Activated naive CD8-positive, alpha-beta T cell (primary cell): ENCODE measurements at regions not wholly inside any gene's neighbourhood (a gene's known extent, or its start where the extent isn't known, plus 50 kb on each side); places are given as distances from the start of the nearest gene placed in this dataset.
"Not testable (repeated sequence)": the region's sequence is repeated elsewhere in the genome, so short reads cannot be mapped to it uniquely, and the experiment has no call there.

Source experiments
- H3K27ac Mint-ChIP-seq: one replicate; pipeline ENCODE4 v1.8.0; 2021; ENCODE audit warnings: mixed read lengths
- H3K27me3 Mint-ChIP-seq: one replicate; pipeline ENCODE4 v1.8.0; 2021; ENCODE audit warnings: mixed read lengths
- H3K36me3 Mint-ChIP-seq: one replicate; pipeline ENCODE4 v1.8.0; 2021; ENCODE audit warnings: mixed read lengths
- H3K4me1 Mint-ChIP-seq: one replicate; pipeline ENCODE4 v1.8.0; 2021; ENCODE audit warnings: low read depth, mixed read lengths
- H3K4me3 Mint-ChIP-seq: one replicate; pipeline ENCODE4 v1.8.0; 2021; ENCODE audit warnings: mild to moderate bottlenecking, mixed read lengths
- H3K9me3 Mint-ChIP-seq: one replicate; pipeline ENCODE4 v1.8.0; 2021; ENCODE audit warnings: low read depth, mixed read lengths

DNA sequence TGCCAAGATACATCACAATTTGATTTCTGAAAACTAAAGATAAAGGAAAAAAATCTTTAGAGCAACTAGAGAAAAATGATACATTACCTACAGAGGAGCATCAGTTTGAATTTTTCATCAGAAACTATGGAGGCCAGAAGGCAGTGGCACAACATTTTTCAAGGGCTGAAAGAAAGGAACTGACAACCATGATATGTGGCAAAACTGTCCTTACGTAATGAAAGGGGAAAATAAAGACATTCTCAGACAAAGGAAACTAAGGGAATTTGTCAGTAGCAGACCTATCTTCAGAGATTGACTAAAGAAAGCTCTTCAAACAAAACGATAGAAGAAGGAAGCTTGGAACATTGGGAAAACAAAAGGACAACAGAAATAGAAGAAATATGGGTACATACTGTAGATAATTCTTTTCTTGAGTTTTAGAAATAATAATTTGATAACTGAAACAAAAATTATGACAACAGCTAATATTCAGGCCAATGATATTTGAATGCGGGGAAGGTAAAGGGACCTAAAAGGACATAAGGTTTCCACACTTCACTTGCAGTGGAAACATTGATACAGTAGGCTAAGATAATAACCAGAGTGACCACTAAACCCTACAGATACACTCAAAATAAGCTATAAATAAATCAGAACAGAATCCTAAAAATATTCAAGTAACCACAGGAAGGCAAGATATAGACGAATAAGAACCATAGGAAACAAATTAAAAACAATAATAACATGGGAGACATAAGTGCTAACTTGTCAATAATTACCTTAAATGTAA, 70.0 kb upstream of the NPAS2 start:
- Mint-ChIP-seq H3K27ac (no peak overlapping the region), H3K9me3 (peaks cover 7% of the 10 kb centered on the region), H3K4me3 (no peak overlapping the region), H3K4me1 (peaks cover 17% of the 10 kb centered on the region), H3K27me3 (peaks cover 3% of the 10 kb centered on the region), H3K36me3 (no peaks in the 10 kb centered on the region)

DNA sequence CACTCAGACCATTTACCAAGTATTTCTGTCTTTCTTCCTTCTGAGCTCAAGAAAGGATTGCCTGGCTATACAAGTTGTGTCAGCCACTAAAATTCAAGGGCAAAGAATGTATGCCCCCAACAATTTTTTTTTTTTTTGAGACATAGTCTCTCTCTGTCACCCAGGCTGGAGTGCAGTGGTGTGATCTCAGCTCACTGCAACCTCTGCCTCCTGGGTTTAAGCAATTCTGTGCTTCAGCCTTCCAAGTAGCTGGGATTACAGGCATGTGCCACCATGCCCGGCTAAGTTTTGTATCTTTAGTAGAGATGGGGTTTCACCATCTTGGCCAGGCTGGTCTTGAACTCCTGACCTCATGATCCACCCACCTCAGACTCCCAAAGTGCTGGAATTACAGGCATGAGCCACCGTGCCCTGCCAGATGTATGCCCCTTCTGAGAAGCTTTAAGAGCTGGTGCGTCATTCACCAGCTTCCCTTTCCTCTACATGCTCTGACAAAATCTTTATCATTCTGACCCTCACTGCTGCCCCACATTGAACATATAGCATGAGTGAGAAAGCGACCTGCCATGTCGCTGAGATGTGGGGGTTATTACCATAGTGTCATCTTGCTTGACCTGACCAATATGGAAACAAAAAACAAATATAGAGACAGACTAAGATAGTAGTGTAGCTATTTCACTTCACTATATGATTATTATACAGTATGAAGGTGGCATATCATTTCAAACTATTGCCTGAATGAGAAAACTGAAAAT, 67.9 kb upstream of the NPAS2 start:
- not testable (repeated sequence) for H3K27ac Mint-ChIP-seq, H3K27me3 Mint-ChIP-seq, H3K4me3 Mint-ChIP-seq, H3K9me3 Mint-ChIP-seq, H3K36me3 Mint-ChIP-seq
- H3K4me1 Mint-ChIP-seq: peaks cover 17% of the 10 kb centered on the region

DNA sequence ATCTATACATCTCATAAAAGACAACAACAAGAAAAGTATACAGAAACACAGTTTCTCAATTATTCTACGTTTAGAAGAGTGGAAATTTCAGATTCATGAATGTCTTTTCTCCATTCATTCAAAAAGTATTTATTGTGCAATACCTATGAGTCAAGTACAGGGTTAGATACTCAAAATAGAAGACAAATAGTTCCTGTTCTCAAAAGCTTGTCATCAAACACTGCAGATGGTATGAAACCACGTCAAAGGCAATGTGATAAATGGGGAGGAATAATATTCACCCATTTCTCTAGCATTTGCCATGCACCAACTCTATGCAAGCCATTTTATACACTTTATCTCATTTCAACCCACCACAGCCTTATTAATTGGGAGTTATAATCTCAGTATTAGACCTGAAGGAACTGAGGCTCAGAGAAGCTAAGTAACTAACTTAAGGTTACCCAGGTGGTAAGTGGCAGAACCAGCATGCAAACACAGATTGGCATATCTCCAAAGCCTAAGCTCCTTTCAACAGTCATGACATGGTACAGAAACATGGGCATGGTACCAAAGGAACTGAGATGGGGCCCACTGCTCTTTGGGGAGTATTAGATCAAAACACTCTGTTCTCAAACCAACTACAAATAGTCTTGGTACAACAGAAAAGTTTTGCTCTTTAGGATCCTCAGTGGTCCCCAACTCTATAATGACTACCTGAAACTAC, 67.2 kb upstream of the NPAS2 start:
- peaks cover 7% of the 10 kb centered on the region for H3K9me3 Mint-ChIP-seq
- peaks cover 3% of the 10 kb centered on the region for H3K27me3 Mint-ChIP-seq
- H3K4me3 Mint-ChIP-seq: no peak overlapping the region
- no peaks in the 10 kb centered on the region for H3K36me3 Mint-ChIP-seq
- H3K4me1 Mint-ChIP-seq: peaks cover 14% of the 10 kb centered on the region
- no peak overlapping the region for H3K27ac Mint-ChIP-seq

DNA sequence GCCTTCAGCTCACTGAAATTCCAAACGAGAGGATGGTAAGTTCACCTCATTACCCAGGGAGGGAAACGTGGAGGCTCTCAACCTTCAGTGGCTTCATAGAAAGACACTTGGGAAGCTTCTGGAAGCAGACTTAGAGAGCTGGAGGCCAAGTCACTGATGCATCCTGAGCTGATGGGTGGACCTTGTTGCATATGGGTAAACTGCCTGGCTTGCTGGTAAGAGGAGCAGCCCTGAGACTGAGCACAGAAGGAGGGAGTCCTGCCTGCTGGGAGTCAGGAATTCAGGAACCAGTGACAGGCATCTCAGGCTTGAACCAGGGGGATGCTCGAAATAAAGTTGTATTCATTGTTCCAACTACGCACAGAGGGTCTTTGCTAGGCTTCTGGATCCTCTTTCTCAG, 66.5 kb upstream of the NPAS2 start:
- H3K4me1 Mint-ChIP-seq: peaks cover 9% of the 10 kb centered on the region
- H3K27me3 Mint-ChIP-seq: peaks cover 3% of the 10 kb centered on the region
- H3K27ac Mint-ChIP-seq: no peak overlapping the region

DNA sequence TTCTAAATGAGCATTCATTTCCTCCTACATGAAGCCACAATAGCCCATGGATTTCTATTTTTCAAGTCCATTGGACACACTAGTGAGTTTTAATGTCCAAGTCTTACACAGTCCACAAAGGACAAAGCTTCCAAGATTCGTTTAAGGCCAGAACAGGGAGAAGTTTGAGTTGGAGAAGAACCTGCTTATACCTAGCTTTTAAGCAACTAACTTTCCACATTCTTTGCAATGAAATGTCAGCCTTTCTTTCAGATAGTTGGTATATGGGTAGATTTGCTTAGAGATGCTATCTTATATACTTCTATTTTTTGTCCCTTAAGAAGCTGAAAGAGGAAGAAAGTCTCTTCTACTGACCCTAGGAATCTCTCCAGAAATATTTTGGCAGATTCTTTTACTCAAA, 66.1 kb upstream of the NPAS2 start:
- Mint-ChIP-seq H3K36me3 (peaks cover 4% of the 10 kb centered on the region), H3K4me3 (no peak overlapping the region), H3K27me3 (peaks cover 3% of the 10 kb centered on the region), H3K9me3 (peaks cover 7% of the 10 kb centered on the region), H3K27ac (no peak overlapping the region), H3K4me1 (peaks cover 9% of the 10 kb centered on the region)

More for the DNA sequence above, 66.5 kb upstream of the NPAS2 start:
- Mint-ChIP-seq H3K9me3 (peaks cover 7% of the 10 kb centered on the region), H3K36me3 (peaks cover under 1% of the 10 kb centered on the region), H3K4me3 (no peak overlapping the region)

DNA sequence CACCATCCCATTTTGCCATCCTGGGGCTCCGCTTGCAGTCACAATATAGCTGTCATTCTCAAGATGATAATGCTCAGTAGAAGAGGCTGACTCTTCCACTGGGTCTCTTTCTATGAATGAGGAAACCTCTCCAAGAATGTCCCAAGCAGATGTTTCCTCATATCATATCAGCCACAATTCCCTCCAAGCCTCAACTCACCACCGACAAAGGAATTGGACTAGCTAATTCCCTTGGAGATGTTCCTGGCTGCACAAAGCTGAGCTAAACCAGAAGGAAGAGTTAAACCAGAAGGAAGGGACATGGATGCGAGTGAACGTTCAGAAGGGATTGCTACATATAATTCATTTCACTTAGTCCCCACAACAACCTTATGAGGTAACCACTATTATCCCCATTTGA, 65.0 kb upstream of the NPAS2 start:
- peaks cover 3% of the 10 kb centered on the region for H3K27me3 Mint-ChIP-seq
- no peak overlapping the region for H3K27ac Mint-ChIP-seq
- H3K36me3 Mint-ChIP-seq: peaks cover 4% of the 10 kb centered on the region
- no peak overlapping the region for H3K4me3 Mint-ChIP-seq
- peaks cover 9% of the 10 kb centered on the region for H3K4me1 Mint-ChIP-seq
- peaks cover 7% of the 10 kb centered on the region for H3K9me3 Mint-ChIP-seq

DNA sequence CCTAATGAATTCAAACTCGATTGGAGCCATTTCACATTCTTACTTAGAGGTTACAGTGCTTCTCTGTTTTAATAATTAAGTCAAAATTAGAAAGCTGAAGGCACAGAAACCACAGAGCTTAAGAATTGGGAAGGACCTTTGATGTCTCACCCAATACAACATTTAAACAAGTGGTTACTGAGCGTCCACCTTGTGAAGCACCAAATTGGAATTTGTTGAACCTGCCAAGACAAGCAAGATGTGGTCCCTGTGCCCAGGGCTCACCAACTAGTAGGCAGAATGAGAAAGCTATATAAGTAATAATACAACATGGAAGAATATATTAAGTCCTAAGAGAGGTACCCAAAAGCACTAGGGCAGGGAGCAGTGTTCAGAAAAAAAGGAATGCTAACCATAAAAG, 64.5 kb upstream of the NPAS2 start:
- Mint-ChIP-seq H3K36me3 (peaks cover 4% of the 10 kb centered on the region), H3K27ac (no peak overlapping the region), H3K9me3 (peaks cover 2% of the 10 kb centered on the region), H3K4me1 (peaks cover 9% of the 10 kb centered on the region), H3K4me3 (no peak overlapping the region), H3K27me3 (peaks cover 3% of the 10 kb centered on the region)

DNA sequence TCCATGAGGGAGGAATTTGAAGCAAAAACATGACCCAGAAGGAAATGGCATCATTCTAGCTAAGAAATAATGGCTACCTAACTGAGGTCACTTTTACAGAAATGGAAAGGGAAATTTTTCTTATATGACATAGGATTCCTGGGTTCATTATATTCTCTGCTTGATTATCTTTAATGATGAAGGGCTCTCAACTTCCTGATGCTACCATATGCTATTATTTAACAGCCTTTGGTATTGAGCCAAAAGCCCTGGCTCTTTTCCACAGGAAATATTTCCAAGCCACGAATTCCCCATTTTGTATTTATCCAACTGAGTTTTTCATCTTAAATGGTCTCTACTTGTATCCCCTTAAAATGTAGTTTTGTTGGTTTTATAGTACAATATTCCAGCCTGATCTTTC, 63.2 kb upstream of the NPAS2 start:
- H3K27me3 Mint-ChIP-seq: peaks cover 1% of the 10 kb centered on the region
- H3K4me1 Mint-ChIP-seq: peaks cover 9% of the 10 kb centered on the region
- no peaks in the 10 kb centered on the region for H3K9me3 Mint-ChIP-seq
- peaks cover 4% of the 10 kb centered on the region for H3K36me3 Mint-ChIP-seq
- no peak overlapping the region for H3K4me3 Mint-ChIP-seq
- no peak overlapping the region for H3K27ac Mint-ChIP-seq

DNA sequence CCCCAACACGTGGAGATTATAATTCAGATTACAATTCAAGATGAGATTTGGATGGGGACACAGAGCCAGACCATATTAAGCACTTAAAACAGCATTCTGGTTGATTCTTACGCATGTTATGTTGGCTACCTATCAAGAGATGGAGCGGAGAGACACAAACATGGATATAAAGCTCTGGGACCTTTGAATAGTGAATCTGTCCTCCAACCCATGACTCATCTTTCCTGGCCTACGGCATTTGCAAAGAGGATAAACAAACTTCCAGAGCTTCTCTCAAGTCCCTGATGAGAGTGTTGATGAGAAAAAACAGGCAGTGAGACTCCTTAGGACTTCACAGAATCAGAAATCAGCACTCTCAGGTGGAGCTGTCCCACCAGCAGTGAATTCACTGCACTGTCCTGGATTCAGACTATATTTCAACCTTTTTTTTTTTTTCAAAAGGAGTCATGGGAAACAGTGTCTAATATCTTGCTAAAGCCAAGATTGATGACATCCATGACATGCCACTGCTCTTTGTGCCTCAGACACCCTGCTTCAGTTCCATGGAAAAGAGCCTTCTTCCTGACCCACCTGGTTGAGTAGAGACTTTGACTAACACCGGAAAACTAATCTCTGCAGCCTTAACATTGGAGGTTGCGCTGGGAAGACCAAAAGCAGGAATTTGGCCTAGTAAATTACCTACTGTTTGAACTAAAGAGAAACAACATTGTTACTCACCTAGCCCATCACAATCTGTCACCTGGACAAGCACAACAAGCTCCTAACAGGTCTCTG, 62.1 kb upstream of the NPAS2 start:
- peaks cover 2% of the 10 kb centered on the region for H3K4me1 Mint-ChIP-seq
- peaks cover 4% of the 10 kb centered on the region for H3K36me3 Mint-ChIP-seq
- H3K27ac Mint-ChIP-seq: no peak overlapping the region
- H3K9me3 Mint-ChIP-seq: no peaks in the 10 kb centered on the region
- no peak overlapping the region for H3K4me3 Mint-ChIP-seq
- H3K27me3 Mint-ChIP-seq: peaks cover 1% of the 10 kb centered on the region

DNA sequence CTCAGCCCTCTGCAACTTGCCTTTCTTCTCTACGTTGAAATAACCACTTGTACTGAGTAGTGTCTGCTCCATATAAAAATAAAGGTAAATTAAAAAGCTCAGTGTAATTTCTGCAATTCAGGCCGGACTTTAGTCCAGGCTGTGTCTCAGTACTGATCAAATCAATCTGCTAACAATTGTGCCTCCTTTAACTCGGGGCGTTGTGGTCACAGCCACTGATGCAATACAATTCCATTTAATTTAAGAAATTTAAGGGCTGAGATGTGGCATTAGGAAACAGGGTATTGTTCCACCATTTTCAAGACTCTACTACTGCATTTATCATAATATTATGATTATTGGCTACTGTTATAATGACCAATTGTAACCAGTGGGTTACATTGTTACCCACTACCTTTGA, 60.0 kb upstream of the NPAS2 start:
- Mint-ChIP-seq H3K9me3 (no peaks in the 10 kb centered on the region), H3K27ac (no peak overlapping the region), H3K36me3 (peaks cover 4% of the 10 kb centered on the region), H3K4me3 (no peak overlapping the region), H3K27me3 (peaks cover 1% of the 10 kb centered on the region), H3K4me1 (no peaks in the 10 kb centered on the region)

DNA sequence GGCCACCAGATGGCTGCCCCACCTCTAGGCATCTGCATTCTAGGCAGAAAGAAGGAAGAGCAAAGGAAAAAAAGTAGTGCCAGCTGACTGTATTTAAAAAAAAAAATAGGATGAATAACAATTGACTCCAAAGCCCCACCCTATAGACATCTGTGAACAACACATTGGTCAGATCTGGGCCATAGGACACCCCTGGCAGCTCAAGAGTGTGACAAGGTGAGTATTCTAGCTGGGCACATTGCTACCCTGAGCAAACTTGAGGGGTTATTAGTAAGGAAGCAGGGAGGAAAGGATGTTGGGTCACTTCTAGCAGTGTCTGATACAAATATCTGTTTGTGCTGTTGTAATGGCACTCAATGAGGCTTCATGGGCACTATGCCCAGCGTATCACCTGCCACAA, 58.6 kb upstream of the NPAS2 start:
- Mint-ChIP-seq H3K27me3 (no peaks in the 10 kb centered on the region), H3K4me3 (no peak overlapping the region), H3K9me3 (no peaks in the 10 kb centered on the region), H3K27ac (no peak overlapping the region), H3K4me1 (no peaks in the 10 kb centered on the region), H3K36me3 (peaks cover 6% of the 10 kb centered on the region)

DNA sequence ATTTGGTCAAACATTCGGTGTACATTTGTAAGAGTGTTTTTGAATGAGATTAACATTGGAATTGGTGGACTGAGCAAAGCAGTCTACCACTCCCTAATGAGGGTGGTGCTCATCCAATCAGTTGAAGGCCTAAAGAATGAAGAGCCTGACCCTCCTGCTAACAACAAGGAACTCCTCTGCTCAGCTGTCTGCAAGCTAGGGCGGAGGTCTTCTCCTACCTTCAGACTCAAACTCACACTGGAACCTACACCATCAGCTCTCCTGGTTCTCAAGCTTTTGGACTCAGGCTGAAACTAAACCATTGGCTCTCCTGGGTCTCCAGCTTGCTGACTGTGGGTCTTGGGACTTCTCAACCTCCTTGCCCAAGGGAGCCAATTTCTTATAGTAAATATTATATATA, 55.5 kb upstream of the NPAS2 start:
- no peak overlapping the region for H3K27ac Mint-ChIP-seq
- H3K36me3 Mint-ChIP-seq: peaks cover 3% of the 10 kb centered on the region
- H3K9me3 Mint-ChIP-seq: no peaks in the 10 kb centered on the region
- H3K27me3 Mint-ChIP-seq: no peaks in the 10 kb centered on the region
- no peak overlapping the region for H3K4me3 Mint-ChIP-seq
- no peaks in the 10 kb centered on the region for H3K4me1 Mint-ChIP-seq

DNA sequence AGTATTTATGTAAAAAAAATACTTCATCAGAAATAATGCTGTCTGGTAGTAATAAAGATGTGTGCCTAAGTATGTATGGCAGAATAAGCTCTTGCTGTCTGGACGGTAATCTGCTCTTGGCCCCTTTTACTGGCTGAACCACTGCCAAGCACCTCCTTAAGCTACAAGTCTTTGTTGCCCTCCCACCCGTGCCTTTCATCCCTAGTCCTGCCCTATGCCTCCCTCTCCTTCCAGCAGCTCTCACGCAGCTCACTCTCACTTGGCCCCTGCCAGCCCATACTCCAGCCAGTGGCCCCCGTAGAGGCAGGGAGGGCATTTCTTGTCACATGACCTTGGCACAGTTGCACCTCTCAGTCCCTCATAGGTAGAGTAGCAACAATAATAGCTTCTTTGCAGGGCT, 54.5 kb upstream of the NPAS2 start:
- Mint-ChIP-seq H3K4me1 (no peaks in the 10 kb centered on the region), H3K27ac (no peak overlapping the region), H3K36me3 (peaks cover 3% of the 10 kb centered on the region), H3K4me3 (no peak overlapping the region), H3K9me3 (no peaks in the 10 kb centered on the region), H3K27me3 (no peaks in the 10 kb centered on the region)

DNA sequence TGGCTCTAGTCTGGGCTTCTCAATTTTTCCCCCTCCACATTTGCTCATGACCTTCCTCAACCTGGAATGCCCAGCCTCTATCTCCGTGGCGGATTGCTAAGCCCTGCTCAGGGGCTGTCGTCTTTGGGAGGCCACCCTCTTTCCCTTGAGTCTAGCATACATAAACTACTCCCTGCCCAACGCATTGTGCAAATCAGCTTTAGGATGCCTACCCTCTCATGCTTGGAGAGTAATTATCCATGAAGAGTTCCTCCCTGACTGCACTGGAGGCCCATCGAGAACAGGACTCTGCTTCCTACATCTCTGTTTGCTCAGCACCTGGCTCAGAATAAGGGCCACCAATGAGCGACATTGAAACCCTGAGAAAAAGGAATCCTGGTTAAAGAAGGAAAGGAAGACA, 53.7 kb upstream of the NPAS2 start:
- Mint-ChIP-seq H3K9me3 (no peaks in the 10 kb centered on the region), H3K4me1 (no peaks in the 10 kb centered on the region), H3K36me3 (peaks cover 3% of the 10 kb centered on the region), H3K27me3 (no peaks in the 10 kb centered on the region), H3K4me3 (no peak overlapping the region), H3K27ac (no peak overlapping the region)

DNA sequence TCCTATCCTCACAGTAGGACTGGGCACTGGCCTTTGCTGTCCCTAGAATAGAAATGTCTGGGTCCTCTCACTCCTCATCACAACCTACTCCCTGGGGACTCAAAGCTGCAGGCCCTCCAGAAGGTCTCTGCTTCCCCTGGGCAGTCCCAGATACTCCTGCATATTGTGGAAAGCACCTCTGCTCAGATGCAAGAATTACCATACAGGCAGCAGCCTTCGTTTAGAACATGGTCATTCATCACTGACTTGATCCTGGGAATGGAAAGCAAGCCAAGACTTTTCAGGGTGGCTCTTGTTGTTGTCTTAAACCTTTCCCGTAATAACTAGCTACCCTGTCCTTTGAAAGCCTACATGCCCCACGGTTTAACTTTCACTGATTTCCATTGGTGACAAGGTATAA, 53.1 kb upstream of the NPAS2 start:
- no peak overlapping the region for H3K27ac Mint-ChIP-seq
- H3K9me3 Mint-ChIP-seq: no peaks in the 10 kb centered on the region
- peaks cover 3% of the 10 kb centered on the region for H3K36me3 Mint-ChIP-seq
- H3K4me1 Mint-ChIP-seq: no peaks in the 10 kb centered on the region
- H3K27me3 Mint-ChIP-seq: no peaks in the 10 kb centered on the region
- H3K4me3 Mint-ChIP-seq: no peak overlapping the region
